Mucosa of descending colon (tissue), 3 donors: ENCODE measurements at regions not wholly inside any gene's neighbourhood (a gene's known extent, or its start where the extent isn't known, plus 50 kb on each side); places are given as distances from the start of the nearest gene placed in this dataset.

ENCODE experiments used
- ATAC-seq: fragments of 200-7000 bp; cut with Tn5 transposase; one replicate; pipeline ENCODE4 v1.9.1; 2020; ENCODE audit warnings: mild to moderate bottlenecking, moderate library complexity
- DNase-seq, 3 donors: peaks; one replicate each; pipeline ENCODE4 v3.0.0-alpha.2; 2020
- H3K36me3 ChIP-seq: fragments of 200-600 bp; one replicate; pipeline ENCODE4 v1.8.0; 2021; ENCODE audit warnings: low read depth, mild to moderate bottlenecking
- H3K4me1 ChIP-seq: fragments of 200-600 bp; one replicate; pipeline ENCODE4 v1.8.0; 2021; ENCODE audit warnings: low read depth, mild to moderate bottlenecking
- H3K4me3 ChIP-seq: fragments of 200-600 bp; one replicate; pipeline ENCODE4 v1.8.0; 2021; ENCODE audit warnings: mild to moderate bottlenecking
- H3K9me3 ChIP-seq: fragments of 200-600 bp; one replicate; pipeline ENCODE4 v1.8.0; 2021; ENCODE audit warnings: mild to moderate bottlenecking
- CTCF ChIP-seq: fragments of 200-600 bp; IDR thresholded peaks from one replicate; pipeline ENCODE4 v1.8.0; 2022; ENCODE audit warnings: antibody characterized with exemption, mild to moderate bottlenecking
- intact Hi-C, 2 donors: fragments of 100-400 bp; cut with DNase I in 1 of 2; cut with micrococcal nuclease in 1 of 2; formaldehyde crosslinking; loops; one replicate each; pipeline versions ENCODE4 v1.11.0 to v1.11.1; 2022; cut with DNase I, micrococcal nuclease
- donor health status: DM: no; HTN: no; CAD: no; lungs with moderate emphysema.
- donor health status: DM: no; HTN: no; CAD: no.
- donor health status: DM: no; HTN: yes; CAD: no.

GRCh38 chr2:16076911-16077310 is 136.6 kb downstream of the MYCN start:
- Histone ChIP-seq H3K4me3 (no peak overlapping the region), H3K4me1 (no peaks in the 10 kb centered on the region), H3K9me3 (no peaks in the 10 kb centered on the region), H3K36me3 (no peaks in the 10 kb centered on the region)
- intact Hi-C loops, result no loop called here
- ATAC-seq (no peak), DNase-seq (no peak)
- TF ChIP-seq CTCF, result no peak

DNA sequence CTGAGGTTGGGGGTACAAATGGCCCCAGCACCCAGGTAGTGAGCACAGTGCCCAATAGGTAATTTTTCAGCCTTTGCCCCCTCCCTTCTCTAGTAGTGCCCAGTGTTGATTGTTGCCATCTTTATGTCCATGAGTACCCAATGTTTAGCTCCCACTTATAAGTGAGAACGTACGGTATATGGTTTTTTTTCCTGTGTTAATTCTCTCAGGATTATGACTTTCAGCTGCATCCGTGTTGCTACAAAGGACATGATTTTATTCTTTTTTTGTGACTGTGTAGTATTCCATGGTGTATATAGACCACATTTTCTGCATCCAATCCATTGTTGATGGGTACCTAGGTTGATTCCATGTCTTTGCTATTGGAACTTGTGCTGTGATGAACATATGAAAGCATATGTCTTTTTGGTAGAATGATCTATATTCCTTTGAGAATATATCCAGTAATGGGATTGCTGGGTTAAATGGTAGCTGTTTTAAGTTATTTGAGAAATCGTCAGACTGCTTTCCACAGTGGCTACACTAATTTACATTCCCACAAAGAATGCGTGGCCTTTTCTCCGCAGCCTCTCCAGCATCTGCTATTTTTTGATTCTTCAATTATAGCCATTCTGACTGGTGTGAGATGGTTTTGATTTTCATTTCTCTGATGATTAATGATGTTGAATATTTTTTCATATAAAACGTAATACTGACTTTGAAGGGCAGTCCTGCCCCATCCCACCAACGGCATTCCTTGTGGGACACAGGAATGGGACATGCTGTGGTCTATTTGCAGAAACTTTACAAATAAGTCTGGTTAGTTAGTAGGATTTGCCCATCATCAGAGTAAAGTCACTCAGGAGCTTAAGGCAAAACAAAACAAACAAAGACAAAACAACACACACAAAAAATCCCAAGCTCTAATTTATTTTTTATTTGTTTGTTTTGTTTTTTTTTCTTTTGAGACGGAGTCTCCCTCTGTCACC is 135.0 kb downstream of the MYCN start:
- intact Hi-C loops, result no loop called here

DNA sequence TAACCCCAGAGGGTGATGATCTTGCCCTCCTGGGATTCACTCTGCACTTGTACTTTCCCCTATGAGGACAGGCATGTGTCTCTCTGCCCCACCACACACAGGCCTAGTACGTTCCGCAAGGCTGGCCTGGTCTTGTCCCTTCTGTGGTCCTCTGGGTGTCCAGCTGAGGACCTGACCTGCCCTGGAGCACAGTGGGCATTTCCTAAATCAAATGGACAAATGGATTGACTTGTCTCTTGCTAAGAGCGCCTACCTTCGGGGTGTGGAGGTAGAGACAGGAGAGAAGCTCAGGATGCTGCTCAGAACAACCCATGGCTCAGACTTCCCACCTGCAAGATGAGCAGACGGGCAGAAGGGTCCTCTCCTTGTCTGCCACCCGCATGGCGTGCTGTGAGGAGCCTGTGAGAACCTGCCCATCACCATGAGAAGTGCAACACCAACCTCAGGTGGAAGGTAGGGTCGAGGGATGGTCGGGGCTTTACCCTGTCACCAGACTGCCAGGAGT is 133.6 kb downstream of the MYCN start:
- no peaks in the 10 kb centered on the region for H3K9me3 ChIP-seq
- H3K4me3 ChIP-seq, result no peak overlapping the region
- DNase-seq, result no peak
- no peak for ATAC-seq
- no peak for TF ChIP-seq CTCF
- intact Hi-C loops, result no loop called here
- peaks cover 3% of the 10 kb centered on the region for H3K4me1 ChIP-seq
- no peaks in the 10 kb centered on the region for H3K36me3 ChIP-seq

More for the DNA sequence above, 135.0 kb downstream of the MYCN start:
- no peaks in the 10 kb centered on the region for H3K9me3 ChIP-seq
- H3K36me3 ChIP-seq, result no peaks in the 10 kb centered on the region
- no peak overlapping the region for H3K4me3 ChIP-seq
- no peak for TF ChIP-seq CTCF
- no peak for ATAC-seq
- H3K4me1 ChIP-seq, result no peaks in the 10 kb centered on the region
- no peak for DNase-seq

DNA sequence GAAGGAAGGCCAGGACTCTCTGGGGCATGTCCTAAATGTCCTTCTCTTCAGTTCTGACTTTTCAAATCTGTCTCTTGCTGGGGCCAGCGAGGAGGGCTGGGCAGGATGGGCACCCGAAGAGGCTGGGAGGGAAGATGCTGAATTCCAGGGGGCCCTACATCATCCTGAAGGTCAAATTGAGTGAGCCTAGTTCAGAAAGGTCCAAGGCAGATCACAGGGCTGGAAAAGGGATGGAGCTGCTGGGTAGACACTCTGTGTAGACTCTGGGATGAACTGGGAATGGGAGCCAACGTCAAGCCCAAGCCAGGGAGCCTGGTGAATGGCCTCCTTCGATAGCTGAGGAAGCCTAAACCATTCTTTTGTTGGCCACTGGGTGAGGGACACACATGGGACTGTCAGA is 133.1 kb downstream of the MYCN start:
- ATAC-seq (no peak), DNase-seq (no peak)
- Histone ChIP-seq H3K9me3 (no peaks in the 10 kb centered on the region), H3K36me3 (no peaks in the 10 kb centered on the region), H3K4me1 (peaks cover 3% of the 10 kb centered on the region), H3K4me3 (no peak overlapping the region)
- intact Hi-C loops, result no loop called here
- TF ChIP-seq CTCF, result no peak

- no peaks in the 10 kb centered on the region for H3K9me3 ChIP-seq
- no peak for TF ChIP-seq CTCF
- intact Hi-C loops, result no loop called here
- peaks cover 3% of the 10 kb centered on the region for H3K4me1 ChIP-seq
- H3K4me3 ChIP-seq, result no peak overlapping the region
- DNase-seq (no peak), ATAC-seq (no peak)
- no peaks in the 10 kb centered on the region for H3K36me3 ChIP-seq
These were observed 132.4 kb downstream of the MYCN start for GRCh38 chr2:16072638-16073290.
